K562 (cell line): ENCODE measurements at regions not wholly inside any gene's neighbourhood (a gene's known extent, or its start where the extent isn't known, plus 50 kb on each side); places are given as distances from the start of the nearest gene placed in this dataset.

Experiments
- ATAC-seq: fragments of 200-7000 bp; cut with Tn5 transposase; 3 replicates; pipeline ENCODE4 v1.9.1; 2020; ENCODE audit warnings: moderate library complexity
- BruUV-seq: library from RNA; stranded (reverse); fragments of 400-500 nt; replicated peaks from 2 replicates; lab custom pipeline; 2021; lab: Mats Ljungman, UMichigan
- CTCF ChIA-PET: fragments of 300-600 bp; formaldehyde crosslinking; extraction: SDS; loops from one replicate; lab custom pipeline; 2021; ENCODE audit warnings: low intra/inter-chr PET ratio; lab: Yijun Ruan, JAX
- POLR2A ChIA-PET: fragments of 300-600, 350-650 bp; sonication (Branson Sonifier 250); formaldehyde crosslinking; extraction: SDS; loops from one replicate; lab custom pipeline; 2021; ENCODE audit warnings: antibody characterized with exemption, inconsistent platforms; lab: Yijun Ruan, JAX
- DNase-seq, 4 experiments: peaks; one replicate each; pipeline versions ENCODE4 v3.0.0 to v3.0.0-alpha.2; 2011 to 2018; ENCODE audit warnings: low spot score in 3 of 4, mixed read lengths in 3 of 4; ENCODE audit errors: extremely low read depth in 1 of 4
- FAIRE-seq: peaks from 2 replicates; lab custom pipeline; 2011; peaks lifted over from hg19 to GRCh38; lab: Jason Lieb, UNC
- H2AFZ ChIP-seq: 2 replicates; pipeline ENCODE4 v1.6.0; 2011; ENCODE audit warnings: low read depth, low read length, control low read depth, inconsistent platforms
- H3K27ac ChIP-seq: fragments of 200-600 bp; 3 replicates; pipeline ENCODE4 v1.8.0; 2011; ENCODE audit warnings: low read depth, mild to moderate bottlenecking, control low read depth, inconsistent platforms, low read length, moderate library complexity, mixed read lengths; ENCODE audit errors: extremely low read depth
- H3K27me3 ChIP-seq, 2 experiments: fragments of 300-600 bp in 1 of 2; 2 replicates in 1 of 2; 3 replicates in 1 of 2; pipeline versions ENCODE4 v1.6.0 to v1.8.0; 2011; ENCODE audit warnings: inconsistent platforms in 2 of 2, low read length in 2 of 2, mild to moderate bottlenecking in 1 of 2, mixed read lengths in 1 of 2, moderate library complexity in 1 of 2; ENCODE audit not compliant: control insufficient read depth in 2 of 2, insufficient read depth in 2 of 2
- H3K36me3 ChIP-seq: fragments of 300-600 bp; 3 replicates; pipeline ENCODE4 v1.8.0; 2011; ENCODE audit warnings: mild to moderate bottlenecking, low read length, inconsistent platforms; ENCODE audit not compliant: control insufficient read depth, insufficient read depth
- H3K4me1 ChIP-seq, 2 experiments: fragments of 200-600 bp in 1 of 2; replicated peaks in 1 of 2; 2 replicates in 1 of 2; 3 replicates in 1 of 2; pipeline versions ENCODE4 v1.5.1 to v1.8.0; 2011; ENCODE audit warnings: inconsistent platforms in 2 of 2, low read length in 2 of 2, mild to moderate bottlenecking in 1 of 2, mixed read lengths in 1 of 2, moderate library complexity in 1 of 2; ENCODE audit not compliant: control insufficient read depth in 2 of 2, insufficient read depth in 2 of 2
- H3K4me2 ChIP-seq: 2 replicates; pipeline ENCODE4 v1.6.1; 2011; ENCODE audit warnings: low read length, control low read depth, inconsistent platforms, mixed read lengths; ENCODE audit not compliant: insufficient read depth
- H3K4me3 ChIP-seq: fragments of 200-600 bp; sonication (generic), shearing (Covaris generic); 2 replicates; pipeline ENCODE4 v1.5.1; 2016; ENCODE audit warnings: control low read depth, inconsistent platforms
- H3K79me2 ChIP-seq: fragments of 200-600 bp; 3 replicates; pipeline ENCODE4 v1.8.0; 2011; ENCODE audit warnings: low read length, inconsistent platforms; ENCODE audit not compliant: control insufficient read depth, insufficient read depth
- H3K9ac ChIP-seq, 2 experiments: 2 replicates each; pipeline versions ENCODE4 v1.6.0 to v1.6.1; 2011; ENCODE audit warnings: low read depth in 2 of 2, low read length in 2 of 2, control low read depth in 1 of 2, inconsistent platforms in 1 of 2, mild to moderate bottlenecking in 1 of 2, mixed read lengths in 1 of 2; ENCODE audit not compliant: insufficient read depth in 1 of 2
- H3K9me1 ChIP-seq: one replicate; pipeline ENCODE4 v1.6.0; 2011; ENCODE audit warnings: inconsistent platforms, mild to moderate bottlenecking, low read length, moderate library complexity; ENCODE audit not compliant: control insufficient read depth, insufficient read depth
- H3K9me3 ChIP-seq: replicated peaks from 2 replicates; pipeline ENCODE4 v1.5.1; 2011; ENCODE audit warnings: low read depth, low read length, inconsistent platforms; ENCODE audit not compliant: control insufficient read depth, insufficient read depth
- H4K20me1 ChIP-seq: replicated peaks from 2 replicates; pipeline ENCODE4 v1.6.1; 2011; ENCODE audit warnings: low read length, inconsistent platforms, mixed read lengths; ENCODE audit not compliant: control insufficient read depth, insufficient read depth
- C11orf30 ChIP-seq: fragments of 450-650 bp; IDR thresholded peaks from 2 replicates; pipeline ENCODE4 v1.6.1; 2016; ENCODE audit warnings: low read depth, mild to moderate bottlenecking
- CBX1 ChIP-seq: sonication (generic); IDR thresholded peaks from 2 replicates; pipeline ENCODE4 v1.6.1; 2016; ENCODE audit warnings: antibody characterized with exemption, low read depth, mild to moderate bottlenecking
- COPS2 ChIP-seq: fragments of 450-650 bp; conservative IDR thresholded peaks from 2 replicates; pipeline ENCODE4 v1.6.1; 2016; ENCODE audit warnings: mild to moderate bottlenecking, moderate library complexity
- DLX4 ChIP-seq: fragments of 250-450 bp; sonication (Bioruptor Pico); IDR thresholded peaks from 2 replicates; pipeline ENCODE4 v1.6.1; 2021; ENCODE audit warnings: mild to moderate bottlenecking
- MAFK ChIP-seq: IDR thresholded peaks from 2 replicates; pipeline ENCODE4 v1.6.1; 2011; ENCODE audit warnings: low read length, improper control_type of control experiment
- MNT ChIP-seq, 2 experiments: fragments of 450-650 bp; conservative IDR thresholded peaks; 2 replicates each; pipeline ENCODE4 v1.6.1; 2017; ENCODE audit warnings: mild to moderate bottlenecking in 2 of 2, moderate library complexity in 2 of 2
- NBN ChIP-seq: fragments of 450-650 bp; IDR thresholded peaks from 2 replicates; pipeline ENCODE4 v1.6.1; 2016; ENCODE audit warnings: low read depth, mild to moderate bottlenecking
- NUFIP1 ChIP-seq: fragments of 450-650 bp; IDR thresholded peaks from 2 replicates; pipeline ENCODE4 v1.6.1; 2018; ENCODE audit not compliant: partially characterized antibody
- RBM15 ChIP-seq: fragments of 200-400 bp; formaldehyde crosslinking; IDR thresholded peaks from 2 replicates; pipeline ENCODE4 v1.6.1; 2018; ENCODE audit warnings: mild to moderate bottlenecking, low read length, moderate library complexity; ENCODE audit not compliant: insufficient read depth
- SLC30A9 ChIP-seq: fragments of 250-450 bp; sonication (Bioruptor Pico); IDR thresholded peaks from 2 replicates; pipeline ENCODE4 v1.8.0; 2022; ENCODE audit warnings: mild to moderate bottlenecking, moderate library complexity
- ZNF3 ChIP-seq: fragments of 250-450 bp; sonication (Bioruptor Pico); IDR thresholded peaks from 2 replicates; pipeline ENCODE4 v1.5.0; 2021; ENCODE audit warnings: mild to moderate bottlenecking, moderate library complexity
- ZNF449 ChIP-seq: fragments of 250-450 bp; sonication (Bioruptor Pico); IDR thresholded peaks from 2 replicates; pipeline ENCODE4 v1.8.0; 2022; ENCODE audit warnings: moderate library complexity, mild to moderate bottlenecking, inconsistent platforms
- WGBS: fragments of 100-300 bp; shearing (Covaris generic); methylation state at CpG from one replicate; pipeline ENCODE4 v1.1.6; 2016; ENCODE audit warnings: low coverage, mixed read lengths; ENCODE audit not compliant: insufficient coverage; ENCODE audit errors: missing lambda C conversion rate; 5-methylcytosine and 5-hydroxymethylcytosine counted together
- in situ Hi-C: fragments of 300-500 bp; cut with MboI; formaldehyde crosslinking; loops from 4 replicates; pipeline ENCODE4 v1.15.0; 2018; ENCODE audit warnings: inconsistent platforms, mixed read lengths
- intact Hi-C: fragments of 100-400 bp; cut with micrococcal nuclease; formaldehyde crosslinking; loops from 2 replicates; pipeline ENCODE4 v1.14.2; 2022
- TF ChIP-seq, protein P1 (sequence below): fragments of 450-650 bp; IDR thresholded peaks from 2 replicates; pipeline ENCODE4 v1.6.1; 2016; ENCODE audit warnings: borderline replicate concordance
- TF ChIP-seq, protein P2 (sequence below): fragments of 250-450 bp; sonication (Bioruptor Pico); IDR thresholded peaks from 2 replicates; pipeline ENCODE4 v1.5.0; 2021

DNA sequence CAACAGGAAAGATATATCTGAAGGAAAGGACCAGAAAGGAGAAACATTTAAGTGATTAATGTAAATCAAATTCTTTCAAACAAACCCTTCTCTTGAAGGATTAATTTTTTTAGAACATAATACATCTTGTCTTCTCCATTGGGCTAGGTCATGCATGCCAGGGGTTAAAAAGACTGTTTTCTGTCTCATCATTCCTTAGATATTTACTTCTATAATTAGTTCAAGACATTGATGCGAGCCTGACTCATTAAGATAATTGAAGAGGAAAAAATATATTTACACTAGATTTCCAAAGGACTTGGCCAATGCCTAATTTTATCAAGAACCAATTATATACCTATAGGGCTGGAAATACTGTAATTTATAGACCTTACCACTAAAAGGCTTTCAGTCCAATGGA, 166.6 kb upstream of the SETBP1 start:
- H3K9me3 ChIP-seq, result no peaks in the 10 kb centered on the region
- H3K27ac ChIP-seq, result no peak overlapping the region
- no peaks in the 10 kb centered on the region for H3K36me3 ChIP-seq
- H3K4me1 ChIP-seq, result no peaks in the 10 kb centered on the region
- no peaks in the 10 kb centered on the region for H3K79me2 ChIP-seq
- POLR2A ChIA-PET, result no interaction called here
- BruUV-seq, result no TSS peak
- TF ChIP-seq MNT (conservative IDR thresholded peaks at IDR 0.05) (no peak), DLX4 (no peak), NBN (no peak), ZNF3 (CRISPR knock-in tag) (no peak), CBX1 (no peak), MAFK (no peak), C11orf30 (no peak), SLC30A9 (CRISPR knock-in tag) (no peak), ZNF449 (CRISPR knock-in tag) (no peak), NUFIP1 (no peak), COPS2 (no peak), RBM15 (no peak)
- TF ChIP-seq, protein P1, sequence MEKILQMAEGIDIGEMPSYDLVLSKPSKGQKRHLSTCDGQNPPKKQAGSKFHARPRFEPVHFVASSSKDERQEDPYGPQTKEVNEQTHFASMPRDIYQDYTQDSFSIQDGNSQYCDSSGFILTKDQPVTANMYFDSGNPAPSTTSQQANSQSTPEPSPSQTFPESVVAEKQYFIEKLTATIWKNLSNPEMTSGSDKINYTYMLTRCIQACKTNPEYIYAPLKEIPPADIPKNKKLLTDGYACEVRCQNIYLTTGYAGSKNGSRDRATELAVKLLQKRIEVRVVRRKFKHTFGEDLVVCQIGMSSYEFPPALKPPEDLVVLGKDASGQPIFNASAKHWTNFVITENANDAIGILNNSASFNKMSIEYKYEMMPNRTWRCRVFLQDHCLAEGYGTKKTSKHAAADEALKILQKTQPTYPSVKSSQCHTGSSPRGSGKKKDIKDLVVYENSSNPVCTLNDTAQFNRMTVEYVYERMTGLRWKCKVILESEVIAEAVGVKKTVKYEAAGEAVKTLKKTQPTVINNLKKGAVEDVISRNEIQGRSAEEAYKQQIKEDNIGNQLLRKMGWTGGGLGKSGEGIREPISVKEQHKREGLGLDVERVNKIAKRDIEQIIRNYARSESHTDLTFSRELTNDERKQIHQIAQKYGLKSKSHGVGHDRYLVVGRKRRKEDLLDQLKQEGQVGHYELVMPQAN, result no peak
- TF ChIP-seq, protein P2, sequence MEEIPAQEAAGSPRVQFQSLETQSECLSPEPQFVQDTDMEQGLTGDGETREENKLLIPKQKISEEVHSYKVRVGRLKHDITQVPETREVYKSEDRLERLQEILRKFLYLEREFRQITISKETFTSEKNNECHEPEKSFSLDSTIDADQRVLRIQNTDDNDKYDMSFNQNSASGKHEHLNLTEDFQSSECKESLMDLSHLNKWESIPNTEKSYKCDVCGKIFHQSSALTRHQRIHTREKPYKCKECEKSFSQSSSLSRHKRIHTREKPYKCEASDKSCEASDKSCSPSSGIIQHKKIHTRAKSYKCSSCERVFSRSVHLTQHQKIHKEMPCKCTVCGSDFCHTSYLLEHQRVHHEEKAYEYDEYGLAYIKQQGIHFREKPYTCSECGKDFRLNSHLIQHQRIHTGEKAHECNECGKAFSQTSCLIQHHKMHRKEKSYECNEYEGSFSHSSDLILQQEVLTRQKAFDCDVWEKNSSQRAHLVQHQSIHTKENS (CRISPR knock-in tag), result no peak
- in situ Hi-C loops, result no loop called here
- H3K27me3 ChIP-seq, result no peaks in the 10 kb centered on the region
- no peaks in the 10 kb centered on the region for H3K9me1 ChIP-seq
- WGBS, result 6% methylated on average over 1 of the region's 1 CpG
- intact Hi-C loops, result no loop called here
- DNase-seq (no peak), FAIRE-seq (no peak), ATAC-seq (no peak)
- H4K20me1 ChIP-seq, result no peaks in the 10 kb centered on the region
- CTCF ChIA-PET, result no interaction called here
- no peak overlapping the region for H3K4me2 ChIP-seq
- no peak overlapping the region for H2AFZ ChIP-seq
- no peak overlapping the region for H3K4me3 ChIP-seq
- H3K9ac ChIP-seq, result no peak overlapping the region
